ENCODE measurements at regions not wholly inside any gene's neighbourhood (a gene's known extent, or its start where the extent isn't known, plus 50 kb on each side); places are given as distances from the start of the nearest gene placed in this dataset.

- CTCF ChIA-PET (ENCODE audit: partially characterized antibody) = no interaction called here
- intact Hi-C loops (cut with micrococcal nuclease) = no loop called here
- H3K9me3 Mint-ChIP-seq = peaks cover 2 to 17% (median 6%) of the 10 kb centered on the region in 8 donors
These were observed 1120.4 kb upstream of the WWC1 start for GRCh38 chr5:167171056-167171455.

GRCh38 chr5:167177736-167178135, 1113.7 kb upstream of the WWC1 start:
- H3K27me3 ChIP-seq (ENCODE audit: insufficient read depth, low read length) = no peaks in the 10 kb centered on the region
- ChIA-PET POLR2A (ENCODE audit: partially characterized antibody) (no interaction called here), CTCF (ENCODE audit: partially characterized antibody) (no interaction called here)
- no peaks in the 10 kb centered on the region for H3K36me3 ChIP-seq (ENCODE audit: insufficient read depth, low read length)
- Mint-ChIP-seq H3K36me3 (no peaks in the 10 kb centered on the region), H3K27ac (no peak overlapping the region), H3K4me1 (no peaks in the 10 kb centered on the region), H3K9me3 (peaks cover 0 to 11% (median 5%) of the 10 kb centered on the region in 8 donors), H3K27me3 (no peaks in the 10 kb centered on the region), H3K4me3 (no peak overlapping the region)
- DNase-seq = no peak
- H3K9me3 ChIP-seq (ENCODE audit: control insufficient read depth in 1 of 2, low read length in 2 of 2) = no peaks in the 10 kb centered on the region
- H3K27ac ChIP-seq (ENCODE audit: low read depth, low read length) = no peak overlapping the region
- no peaks in the 10 kb centered on the region for H3K4me1 ChIP-seq (ENCODE audit: insufficient read depth, low read length)
- intact Hi-C loops (cut with micrococcal nuclease) = no loop called here
- no peak overlapping the region for H3K4me3 ChIP-seq (ENCODE audit: low read length in 2 of 2)

More at GRCh38 chr5:167171056-167171455, 1120.4 kb upstream of the WWC1 start:
- Mint-ChIP-seq H3K4me1 (no peaks in the 10 kb centered on the region), H3K4me3 (no peak overlapping the region), H3K27ac (no peak overlapping the region), H3K27me3 (no peaks in the 10 kb centered on the region), H3K36me3 (no peaks in the 10 kb centered on the region)
- Histone ChIP-seq H3K4me1 (ENCODE audit: insufficient read depth, low read length) (no peaks in the 10 kb centered on the region), H3K27me3 (ENCODE audit: insufficient read depth, low read length) (no peaks in the 10 kb centered on the region), H3K9me3 (ENCODE audit: control insufficient read depth in 1 of 2, low read length in 2 of 2) (no peaks in the 10 kb centered on the region), H3K27ac (ENCODE audit: low read depth, low read length) (no peak overlapping the region), H3K4me3 (ENCODE audit: low read length in 2 of 2) (no peak overlapping the region), H3K36me3 (ENCODE audit: insufficient read depth, low read length) (no peaks in the 10 kb centered on the region)
- POLR2A ChIA-PET (ENCODE audit: partially characterized antibody) = no interaction called here
- no peak for DNase-seq

DNA sequence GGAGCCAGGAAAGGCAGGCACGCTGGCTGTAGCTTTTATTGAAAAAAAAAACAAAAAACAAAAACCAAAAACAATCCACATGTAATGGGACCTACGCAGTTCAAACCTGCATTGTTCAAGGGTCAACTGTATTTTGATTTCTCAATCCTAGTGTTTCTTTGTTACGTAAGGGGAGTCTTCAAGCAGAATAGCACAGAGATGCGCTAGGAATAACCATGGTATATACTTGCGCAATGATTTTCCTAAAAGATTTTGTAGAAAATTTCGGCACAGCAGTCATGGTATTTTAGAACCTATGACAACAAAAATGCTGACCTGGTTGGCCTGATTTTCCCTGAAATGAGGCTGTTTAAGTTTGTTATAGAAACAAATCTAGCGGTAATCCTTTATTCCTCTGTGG, 1110.5 kb upstream of the WWC1 start:
- Histone ChIP-seq H3K4me3 (ENCODE audit: low read length in 2 of 2) (no peak overlapping the region), H3K36me3 (ENCODE audit: insufficient read depth, low read length) (no peaks in the 10 kb centered on the region), H3K27ac (ENCODE audit: low read depth, low read length) (no peak overlapping the region), H3K27me3 (ENCODE audit: insufficient read depth, low read length) (no peaks in the 10 kb centered on the region), H3K4me1 (ENCODE audit: insufficient read depth, low read length) (no peaks in the 10 kb centered on the region), H3K9me3 (ENCODE audit: control insufficient read depth in 1 of 2, low read length in 2 of 2) (no peaks in the 10 kb centered on the region)
- no peak overlapping the region for H3K4me3 Mint-ChIP-seq
- H3K9me3 Mint-ChIP-seq = peaks cover 0 to 5% (median 2%) of the 10 kb centered on the region in 8 donors
- CTCF ChIA-PET (ENCODE audit: partially characterized antibody) = no interaction called here
- H3K36me3 Mint-ChIP-seq = no peaks in the 10 kb centered on the region
- H3K27ac Mint-ChIP-seq = no peak overlapping the region
- H3K4me1 Mint-ChIP-seq = no peaks in the 10 kb centered on the region
- H3K27me3 Mint-ChIP-seq = no peaks in the 10 kb centered on the region
- DNase-seq = no peak
- POLR2A ChIA-PET (ENCODE audit: partially characterized antibody) = no interaction called here
- intact Hi-C loops (cut with micrococcal nuclease) = no loop called here

DNA sequence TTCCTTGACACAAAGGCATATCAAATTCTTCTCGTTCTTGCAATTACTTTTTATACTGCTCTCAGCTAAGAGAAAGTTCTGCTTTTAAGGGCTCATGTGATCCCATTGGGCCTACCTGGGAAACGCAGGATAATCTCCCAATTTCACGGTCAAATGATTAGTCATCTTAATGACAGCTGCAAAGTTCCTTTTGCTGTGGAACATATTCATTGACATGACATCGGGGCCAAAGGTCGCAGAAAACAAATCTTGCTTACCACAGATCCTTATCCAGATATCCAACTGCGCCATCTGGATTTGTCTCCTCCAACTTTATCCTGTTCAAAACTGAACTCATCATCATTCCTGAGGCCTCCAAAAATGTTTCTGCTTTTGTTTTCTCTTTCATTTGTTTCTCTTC, 1085.6 kb upstream of the WWC1 start:
- no peaks in the 10 kb centered on the region for H3K36me3 Mint-ChIP-seq

GRCh38 chr5:167207081-167207480, 1084.4 kb upstream of the WWC1 start:
- no peaks in the 10 kb centered on the region for H3K9me3 ChIP-seq (ENCODE audit: control insufficient read depth in 1 of 2, low read length in 2 of 2)
- ChIA-PET CTCF (ENCODE audit: partially characterized antibody) (no interaction called here), POLR2A (ENCODE audit: partially characterized antibody) (no interaction called here)
- H3K27me3 ChIP-seq (ENCODE audit: insufficient read depth, low read length) = no peaks in the 10 kb centered on the region
- H3K27ac Mint-ChIP-seq = no peak overlapping the region
- intact Hi-C loops (cut with micrococcal nuclease) = no loop called here
- no peaks in the 10 kb centered on the region for H3K4me1 Mint-ChIP-seq
- peaks cover 0 to 15% (median 6%) of the 10 kb centered on the region in 8 donors for H3K9me3 Mint-ChIP-seq
- no peaks in the 10 kb centered on the region for H3K36me3 Mint-ChIP-seq
- no peak overlapping the region for H3K4me3 Mint-ChIP-seq
- no peak overlapping the region for H3K27ac ChIP-seq (ENCODE audit: low read depth, low read length)
- H3K27me3 Mint-ChIP-seq = no peaks in the 10 kb centered on the region
- DNase-seq = no peak
- no peaks in the 10 kb centered on the region for H3K4me1 ChIP-seq (ENCODE audit: insufficient read depth, low read length)
- H3K36me3 ChIP-seq (ENCODE audit: insufficient read depth, low read length) = no peaks in the 10 kb centered on the region
- no peak overlapping the region for H3K4me3 ChIP-seq (ENCODE audit: low read length in 2 of 2)

More for the DNA sequence above, 1085.6 kb upstream of the WWC1 start:
- peaks cover 0 to 15% (median 5%) of the 10 kb centered on the region in 8 donors for H3K9me3 Mint-ChIP-seq
- no peak overlapping the region for H3K4me3 Mint-ChIP-seq
- Histone ChIP-seq H3K36me3 (ENCODE audit: insufficient read depth, low read length) (no peaks in the 10 kb centered on the region), H3K4me1 (ENCODE audit: insufficient read depth, low read length) (no peaks in the 10 kb centered on the region), H3K4me3 (ENCODE audit: low read length in 2 of 2) (no peak overlapping the region), H3K27ac (ENCODE audit: low read depth, low read length) (no peak overlapping the region), H3K9me3 (ENCODE audit: control insufficient read depth in 1 of 2, low read length in 2 of 2) (no peaks in the 10 kb centered on the region), H3K27me3 (ENCODE audit: insufficient read depth, low read length) (no peaks in the 10 kb centered on the region)
- H3K4me1 Mint-ChIP-seq = no peaks in the 10 kb centered on the region
- intact Hi-C loops (cut with micrococcal nuclease) = no loop called here
- ChIA-PET POLR2A (ENCODE audit: partially characterized antibody) (no interaction called here), CTCF (ENCODE audit: partially characterized antibody) (no interaction called here)
- no peaks in the 10 kb centered on the region for H3K27me3 Mint-ChIP-seq
- H3K27ac Mint-ChIP-seq = no peak overlapping the region
- DNase-seq = no peak

GRCh38 chr5:167208911-167209310, 1082.5 kb upstream of the WWC1 start:
- Mint-ChIP-seq H3K9me3 (peaks cover 0 to 12% (median 5%) of the 10 kb centered on the region in 8 donors), H3K27ac (no peak overlapping the region), H3K4me1 (no peaks in the 10 kb centered on the region), H3K36me3 (no peaks in the 10 kb centered on the region), H3K27me3 (no peaks in the 10 kb centered on the region), H3K4me3 (no peak overlapping the region)
- Histone ChIP-seq H3K4me3 (ENCODE audit: low read length in 2 of 2) (no peak overlapping the region), H3K36me3 (ENCODE audit: insufficient read depth, low read length) (no peaks in the 10 kb centered on the region), H3K4me1 (ENCODE audit: insufficient read depth, low read length) (no peaks in the 10 kb centered on the region), H3K27me3 (ENCODE audit: insufficient read depth, low read length) (no peaks in the 10 kb centered on the region), H3K9me3 (ENCODE audit: control insufficient read depth in 1 of 2, low read length in 2 of 2) (no peaks in the 10 kb centered on the region), H3K27ac (ENCODE audit: low read depth, low read length) (no peak overlapping the region)
- ChIA-PET CTCF (ENCODE audit: partially characterized antibody) (no interaction called here), POLR2A (ENCODE audit: partially characterized antibody) (no interaction called here)
- no peak for DNase-seq
- intact Hi-C loops (cut with micrococcal nuclease) = no loop called here

GRCh38 chr5:167217097-167217743, 1074.2 kb upstream of the WWC1 start:
- intact Hi-C loops (cut with micrococcal nuclease) = no loop called here
- H3K36me3 ChIP-seq (ENCODE audit: insufficient read depth, low read length) = no peaks in the 10 kb centered on the region
- H3K4me3 ChIP-seq (ENCODE audit: low read length in 2 of 2) = no peak overlapping the region
- no peak overlapping the region for H3K27ac ChIP-seq (ENCODE audit: low read depth, low read length)
- no peaks in the 10 kb centered on the region for H3K27me3 Mint-ChIP-seq
- no peaks in the 10 kb centered on the region for H3K4me1 ChIP-seq (ENCODE audit: insufficient read depth, low read length)
- H3K27ac Mint-ChIP-seq = no peak overlapping the region
- H3K27me3 ChIP-seq (ENCODE audit: insufficient read depth, low read length) = no peaks in the 10 kb centered on the region
- ChIA-PET POLR2A (ENCODE audit: partially characterized antibody) (no interaction called here), CTCF (ENCODE audit: partially characterized antibody) (no interaction called here)
- no peak for DNase-seq
- peaks cover 0 to 5% (median 0%) of the 10 kb centered on the region in 8 donors for H3K9me3 Mint-ChIP-seq
- no peaks in the 10 kb centered on the region for H3K4me1 Mint-ChIP-seq
- H3K4me3 Mint-ChIP-seq = no peak overlapping the region
- H3K9me3 ChIP-seq (ENCODE audit: control insufficient read depth in 1 of 2, low read length in 2 of 2) = no peaks in the 10 kb centered on the region
- no peaks in the 10 kb centered on the region for H3K36me3 Mint-ChIP-seq

- no peaks in the 10 kb centered on the region for H3K4me1 ChIP-seq (ENCODE audit: insufficient read depth, low read length)
- H3K4me3 Mint-ChIP-seq = no peak overlapping the region
- H3K27ac Mint-ChIP-seq = no peak overlapping the region
- H3K9me3 ChIP-seq (ENCODE audit: control insufficient read depth in 1 of 2, low read length in 2 of 2) = no peaks in the 10 kb centered on the region
- CTCF ChIA-PET (ENCODE audit: partially characterized antibody) = no interaction called here
- DNase-seq = no peak
- POLR2A ChIA-PET (ENCODE audit: partially characterized antibody) = no interaction called here
- H3K27me3 ChIP-seq (ENCODE audit: insufficient read depth, low read length) = no peaks in the 10 kb centered on the region
- no peaks in the 10 kb centered on the region for H3K4me1 Mint-ChIP-seq
- intact Hi-C loops (cut with micrococcal nuclease) = no loop called here
- H3K27ac ChIP-seq (ENCODE audit: low read depth, low read length) = no peak overlapping the region
- no peaks in the 10 kb centered on the region for H3K36me3 Mint-ChIP-seq
- no peak overlapping the region for H3K4me3 ChIP-seq (ENCODE audit: low read length in 2 of 2)
- H3K9me3 Mint-ChIP-seq = peaks cover 0 to 4% (median 0%) of the 10 kb centered on the region in 8 donors
- no peaks in the 10 kb centered on the region for H3K36me3 ChIP-seq (ENCODE audit: insufficient read depth, low read length)
- H3K27me3 Mint-ChIP-seq = no peaks in the 10 kb centered on the region
These were observed 1072.1 kb upstream of the WWC1 start for GRCh38 chr5:167219298-167219697.

Data from CD4-positive, alpha-beta memory T cell (primary cell).